ENCODE measurements at regions not wholly inside any gene's neighbourhood (a gene's known extent, or its start where the extent isn't known, plus 50 kb on each side); places are given as distances from the start of the nearest gene placed in this dataset.

GRCh38 chr21:43271452-43272020 is 102.7 kb downstream of the CRYAA start:
- no peak for TF ChIP-seq EZH2phosphoT487 (IDR thresholded peaks at IDR 0.05; ENCODE audit: insufficient read depth, low read depth)
- TF ChIP-seq EZH2 (IDR thresholded peaks at IDR 0.05; ENCODE audit: insufficient read depth, poor library complexity, severe bottlenecking) = no peak
